ENCODE measurements at regions not wholly inside any gene's neighbourhood (a gene's known extent, or its start where the extent isn't known, plus 50 kb on each side); places are given as distances from the start of the nearest gene placed in this dataset.
"Not testable (repeated sequence)": the region's sequence is repeated elsewhere in the genome, so short reads cannot be mapped to it uniquely, and the experiment has no call there.

DNA sequence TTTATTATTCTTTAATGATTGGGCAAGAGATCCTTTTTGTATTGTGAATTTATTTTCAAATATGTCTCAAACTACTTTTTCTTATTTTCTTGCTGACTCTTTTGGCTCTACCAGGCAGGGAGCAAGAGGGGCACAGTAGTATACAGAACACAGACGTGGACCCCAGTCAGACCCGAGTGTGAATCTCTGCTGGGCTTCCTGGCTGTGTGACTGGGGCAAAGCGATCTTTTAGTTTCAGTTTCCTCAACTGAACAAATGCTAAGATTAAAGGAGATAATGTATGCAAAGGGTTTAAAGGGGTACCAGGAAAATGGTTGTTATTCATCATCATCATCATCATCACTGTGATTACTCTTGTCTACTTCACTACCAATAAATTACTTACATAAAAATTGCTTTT lies 317.5 kb downstream of the HIVEP2 start:
- no peak overlapping the region for H3K4me3 Mint-ChIP-seq
- no peak for DNase-seq
- CTCF ChIA-PET: interaction anchor here (0.7 to 1.6 kb wide), 2 partner anchors 10 to 12 kb away, joined by 3 to 4 read pairs; no protein-coding TSS in a partner anchor
- H3K27ac Mint-ChIP-seq: no peak overlapping the region
- no peaks in the 10 kb centered on the region for H3K27me3 Mint-ChIP-seq
- H3K4me1 Mint-ChIP-seq: peaks cover 2% of the 10 kb centered on the region
- no peaks in the 10 kb centered on the region for H3K9me3 Mint-ChIP-seq
- H3K36me3 Mint-ChIP-seq (ENCODE audit: low read depth): no peaks in the 10 kb centered on the region
- POLR2A ChIA-PET: no interaction called here

DNA sequence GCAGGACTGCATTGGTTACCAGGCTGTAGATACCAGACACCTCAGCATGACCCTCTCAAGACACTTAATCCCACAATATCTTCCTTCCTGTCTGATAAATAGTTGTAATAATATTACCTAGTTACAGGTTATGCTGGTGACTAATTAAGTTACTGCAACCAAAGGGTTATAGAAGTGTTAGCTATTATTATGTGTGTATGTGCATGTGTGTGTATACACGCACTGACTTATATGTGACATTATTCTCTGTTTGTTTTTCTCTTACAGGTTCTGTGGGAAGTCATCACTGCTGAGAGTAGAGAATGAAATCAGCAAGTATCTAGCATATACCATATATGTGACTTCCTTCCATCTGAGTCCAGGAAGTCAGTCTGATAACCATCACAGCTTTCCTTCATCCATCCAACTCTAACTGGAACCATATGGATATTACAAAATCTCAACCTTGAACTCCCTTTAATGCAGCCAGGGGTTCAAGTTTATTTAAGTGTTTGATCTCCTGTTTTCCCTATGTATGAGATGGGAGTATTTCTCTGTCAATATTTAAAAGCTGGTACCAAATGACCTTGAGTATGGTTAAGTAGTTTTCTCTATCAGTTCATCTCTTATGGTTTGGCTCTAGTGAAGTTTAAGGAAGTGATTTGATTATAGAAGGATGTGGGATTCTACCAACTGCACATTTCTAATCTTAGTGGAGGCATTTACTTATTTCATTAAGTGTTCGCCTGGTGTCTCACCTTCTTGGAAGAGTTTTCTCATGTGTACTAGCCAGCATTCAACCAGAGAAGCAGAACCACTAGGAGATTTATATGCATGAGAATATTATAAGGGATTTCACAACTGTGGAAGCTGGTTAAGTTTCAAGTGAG lies 313.2 kb downstream of the HIVEP2 start:
- Mint-ChIP-seq H3K27me3 (no peaks in the 10 kb centered on the region), H3K4me3 (no peak overlapping the region), H3K27ac (no peak overlapping the region), H3K36me3 (ENCODE audit: low read depth) (no peaks in the 10 kb centered on the region), H3K9me3 (no peaks in the 10 kb centered on the region), H3K4me1 (peaks cover 2% of the 10 kb centered on the region)
- POLR2A ChIA-PET: no interaction called here
- DNase-seq: no peak
- CTCF ChIA-PET: no interaction called here

DNA sequence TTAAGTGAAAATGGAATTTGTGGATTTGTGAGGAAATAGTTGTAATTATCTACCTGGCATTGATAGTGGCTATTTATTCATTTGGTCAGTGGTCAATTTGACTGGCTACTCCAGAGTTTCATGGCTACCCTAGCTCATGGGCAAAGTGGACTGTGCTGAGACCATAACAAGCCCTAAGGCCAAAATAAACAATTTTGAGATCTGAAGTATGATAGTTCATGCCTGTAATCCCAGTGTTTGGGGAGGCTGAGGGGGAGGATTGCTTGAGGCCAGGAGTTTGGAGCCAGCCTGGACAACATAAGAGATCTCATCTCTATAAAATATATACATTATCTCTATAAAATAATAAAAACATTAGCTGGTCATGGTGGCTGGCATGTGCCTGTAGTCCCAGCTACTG lies 311.7 kb downstream of the HIVEP2 start:
- no peak overlapping the region for H3K27ac Mint-ChIP-seq
- no peak for DNase-seq
- no peaks in the 10 kb centered on the region for H3K9me3 Mint-ChIP-seq
- H3K4me1 Mint-ChIP-seq: peaks cover 2% of the 10 kb centered on the region
- CTCF ChIA-PET: no interaction called here
- no peak overlapping the region for H3K4me3 Mint-ChIP-seq
- no peaks in the 10 kb centered on the region for H3K36me3 Mint-ChIP-seq (ENCODE audit: low read depth)
- H3K27me3 Mint-ChIP-seq: no peaks in the 10 kb centered on the region
- POLR2A ChIA-PET: interaction anchor here (0.6 kb wide), 1 partner anchor 625 kb away, joined by 3 read pairs; no protein-coding TSS in a partner anchor

DNA sequence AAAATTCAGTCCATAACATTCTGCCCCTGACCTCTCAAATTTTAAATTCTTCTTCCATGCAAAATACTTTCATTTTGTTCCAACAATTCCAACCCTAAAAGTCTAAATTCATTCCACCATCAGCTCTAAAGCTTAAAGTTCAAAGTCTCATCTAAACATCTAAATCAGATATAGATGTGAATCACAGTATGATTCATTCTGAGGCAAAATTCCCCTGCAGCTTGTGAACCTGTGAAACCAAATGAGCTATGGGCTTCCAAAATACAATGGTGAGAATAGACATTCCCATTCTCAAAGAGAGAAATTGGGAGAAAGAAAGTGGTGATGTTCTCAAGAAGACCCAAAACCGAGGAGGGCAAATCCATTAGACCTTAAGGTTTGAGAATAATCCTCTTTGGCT lies 309.8 kb downstream of the HIVEP2 start:
- H3K9me3 Mint-ChIP-seq: no peaks in the 10 kb centered on the region
- CTCF ChIA-PET: interaction anchor here (1.0 kb wide), 1 partner anchor 77 kb away, joined by 3 read pairs; no protein-coding TSS in a partner anchor
- H3K27me3 Mint-ChIP-seq: no peaks in the 10 kb centered on the region
- H3K4me1 Mint-ChIP-seq: peaks cover 2% of the 10 kb centered on the region
- H3K36me3 Mint-ChIP-seq (ENCODE audit: low read depth): no peaks in the 10 kb centered on the region
- no peak overlapping the region for H3K4me3 Mint-ChIP-seq
- no peak overlapping the region for H3K27ac Mint-ChIP-seq
- POLR2A ChIA-PET: no interaction called here
- no peak for DNase-seq

DNA sequence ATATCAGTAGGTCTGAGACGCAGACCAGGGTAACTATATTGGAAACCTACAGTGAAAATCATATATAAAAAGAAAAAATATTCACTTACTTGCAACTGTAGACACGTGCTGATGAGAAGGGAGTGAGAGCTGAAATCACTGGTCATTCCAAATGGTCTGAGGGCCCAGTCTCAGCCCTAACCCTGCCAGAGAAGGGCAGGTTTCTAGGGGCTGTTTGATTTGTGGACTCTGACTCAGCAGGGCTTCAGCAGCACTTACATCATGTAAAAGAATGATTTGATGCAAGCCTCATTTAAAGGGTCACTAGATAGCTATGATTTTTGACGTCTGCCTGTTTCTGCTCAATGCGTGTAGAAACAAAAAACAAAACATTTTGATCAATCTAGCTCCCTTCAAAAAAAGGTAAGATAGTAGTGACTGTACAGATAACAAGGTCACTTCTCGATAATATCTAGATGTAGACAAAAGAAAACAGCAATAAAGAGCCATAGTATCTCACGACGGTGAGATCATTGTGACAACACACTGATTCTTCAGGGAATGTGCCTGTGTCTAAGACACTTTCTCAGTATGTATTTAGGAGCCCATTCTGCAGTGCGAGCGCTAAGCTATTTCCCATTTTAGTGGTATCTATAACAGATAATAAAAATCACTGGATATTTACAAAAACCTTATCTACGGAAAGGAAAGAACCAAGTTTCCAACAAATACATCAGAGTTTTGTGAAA lies 307.2 kb downstream of the HIVEP2 start:
- ChIA-PET POLR2A (no interaction called here), CTCF (no interaction called here)
- H3K4me3 Mint-ChIP-seq: no peak overlapping the region
- no peaks in the 10 kb centered on the region for H3K9me3 Mint-ChIP-seq
- H3K27ac Mint-ChIP-seq: no peak overlapping the region
- no peaks in the 10 kb centered on the region for H3K27me3 Mint-ChIP-seq
- no peaks in the 10 kb centered on the region for H3K36me3 Mint-ChIP-seq (ENCODE audit: low read depth)
- no peaks in the 10 kb centered on the region for H3K4me1 Mint-ChIP-seq
- no peak for DNase-seq

DNA sequence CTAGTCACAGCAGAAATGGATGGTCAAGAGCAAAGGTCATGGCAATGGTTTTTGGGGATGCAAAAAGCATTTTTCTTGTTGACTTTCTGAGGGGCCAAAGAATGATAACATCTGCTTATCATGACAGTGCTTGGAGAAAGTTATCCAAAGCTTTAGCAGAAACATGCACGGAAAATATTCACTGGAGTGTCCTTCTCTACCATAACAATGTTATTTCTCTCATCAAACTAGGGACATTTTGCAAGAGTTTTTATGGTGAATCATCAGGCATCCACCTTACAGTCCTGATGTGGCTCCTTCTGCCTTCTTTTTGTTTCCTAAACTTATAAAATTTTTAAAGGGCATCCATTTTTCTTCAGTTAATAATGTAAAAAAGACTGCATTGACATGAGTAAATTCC lies 302.3 kb downstream of the HIVEP2 start:
- ChIA-PET POLR2A (no interaction called here), CTCF (no interaction called here)
- Mint-ChIP-seq H3K27ac (no peak overlapping the region), H3K9me3 (no peaks in the 10 kb centered on the region), H3K36me3 (ENCODE audit: low read depth) (no peaks in the 10 kb centered on the region), H3K4me3 (no peak overlapping the region), H3K27me3 (peaks cover 3% of the 10 kb centered on the region), H3K4me1 (no peaks in the 10 kb centered on the region)
- no peak for DNase-seq

DNA sequence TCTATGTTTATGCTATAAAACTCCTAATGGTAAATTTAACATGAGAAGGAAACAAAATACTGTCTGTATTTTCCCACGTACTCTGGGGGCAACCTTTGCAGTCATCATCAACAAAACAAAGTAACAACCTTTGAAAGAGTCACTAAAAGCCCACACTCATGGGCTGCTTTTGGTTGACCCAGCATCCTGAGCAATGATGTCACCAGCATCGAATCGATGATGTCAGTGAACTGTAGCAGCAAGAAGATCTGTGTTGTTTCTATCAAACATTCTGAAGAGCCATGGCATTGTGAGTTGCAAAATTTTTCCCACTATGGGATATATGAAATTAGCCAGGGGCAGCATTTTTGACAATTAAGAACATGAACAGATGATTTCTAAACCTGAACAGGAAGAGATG lies 300.1 kb downstream of the HIVEP2 start:
- Mint-ChIP-seq H3K36me3 (ENCODE audit: low read depth) (no peaks in the 10 kb centered on the region), H3K27ac (no peak overlapping the region), H3K4me3 (no peak overlapping the region), H3K4me1 (no peaks in the 10 kb centered on the region), H3K9me3 (no peaks in the 10 kb centered on the region), H3K27me3 (peaks cover 8% of the 10 kb centered on the region)
- no peak for DNase-seq
- CTCF ChIA-PET: no interaction called here
- POLR2A ChIA-PET: no interaction called here

DNA sequence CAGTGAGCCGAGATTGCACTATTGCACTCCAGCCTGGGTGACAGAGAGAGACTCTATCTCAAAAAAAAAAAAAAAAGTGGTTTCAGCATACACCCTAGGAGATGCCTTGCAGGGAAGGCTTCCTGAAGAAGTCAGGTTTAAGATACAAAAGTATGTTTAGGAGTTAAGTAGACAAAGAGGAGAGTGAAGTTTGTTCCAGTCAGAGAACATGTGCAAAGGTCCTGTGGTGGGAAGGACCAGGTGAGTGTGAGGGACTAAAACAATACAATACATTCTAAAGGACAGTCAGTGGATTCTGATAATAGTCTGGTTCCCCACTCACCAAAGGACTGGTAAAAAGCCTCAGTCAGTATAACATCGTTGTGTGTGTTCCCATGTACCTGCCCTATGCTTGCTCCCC lies 299.3 kb downstream of the HIVEP2 start:
- no peak overlapping the region for H3K27ac Mint-ChIP-seq
- POLR2A ChIA-PET: no interaction called here
- no peak overlapping the region for H3K4me3 Mint-ChIP-seq
- no peaks in the 10 kb centered on the region for H3K4me1 Mint-ChIP-seq
- H3K36me3 Mint-ChIP-seq (ENCODE audit: low read depth): no peaks in the 10 kb centered on the region
- H3K27me3 Mint-ChIP-seq: peaks cover 8% of the 10 kb centered on the region
- no peaks in the 10 kb centered on the region for H3K9me3 Mint-ChIP-seq
- CTCF ChIA-PET: interaction anchor here (1.3 kb wide), 1 partner anchor 15 kb away, joined by 3 read pairs; no protein-coding TSS in a partner anchor
- no peak for DNase-seq

DNA sequence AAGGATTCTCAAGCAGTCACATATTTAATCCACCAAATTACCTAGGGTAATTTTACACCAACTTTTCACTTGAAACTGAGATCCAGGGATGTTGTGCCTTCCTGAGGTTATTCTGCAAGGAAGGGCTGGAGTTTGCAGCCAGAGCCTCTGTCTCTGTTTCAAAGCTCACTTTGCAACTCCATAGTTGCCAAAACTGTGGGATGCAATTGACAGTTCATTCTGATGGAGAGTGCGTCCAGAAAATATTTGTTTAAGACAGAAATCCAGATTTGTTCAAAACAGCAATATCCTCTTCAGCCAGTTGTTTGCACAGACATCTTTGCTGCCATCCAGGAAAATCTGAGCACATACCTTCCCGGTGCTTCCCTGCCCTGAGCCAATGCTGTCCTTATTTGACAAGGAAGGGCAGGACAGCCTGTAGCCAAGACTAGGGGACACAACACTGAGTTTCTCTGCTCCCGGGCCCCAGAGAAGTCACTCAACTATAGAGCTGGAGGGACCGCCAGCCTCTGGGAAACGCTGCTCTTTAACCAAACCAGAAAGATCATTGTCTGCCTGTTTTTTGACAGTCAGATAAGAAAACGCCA lies 297.4 kb downstream of the HIVEP2 start:
- ChIA-PET CTCF (no interaction called here), POLR2A (no interaction called here)
- H3K9me3 Mint-ChIP-seq: no peaks in the 10 kb centered on the region
- H3K27me3 Mint-ChIP-seq: peaks cover 8% of the 10 kb centered on the region
- H3K4me3 Mint-ChIP-seq: no peak overlapping the region
- no peaks in the 10 kb centered on the region for H3K36me3 Mint-ChIP-seq (ENCODE audit: low read depth)
- DNase-seq: no peak
- no peaks in the 10 kb centered on the region for H3K4me1 Mint-ChIP-seq
- H3K27ac Mint-ChIP-seq: no peak overlapping the region

DNA sequence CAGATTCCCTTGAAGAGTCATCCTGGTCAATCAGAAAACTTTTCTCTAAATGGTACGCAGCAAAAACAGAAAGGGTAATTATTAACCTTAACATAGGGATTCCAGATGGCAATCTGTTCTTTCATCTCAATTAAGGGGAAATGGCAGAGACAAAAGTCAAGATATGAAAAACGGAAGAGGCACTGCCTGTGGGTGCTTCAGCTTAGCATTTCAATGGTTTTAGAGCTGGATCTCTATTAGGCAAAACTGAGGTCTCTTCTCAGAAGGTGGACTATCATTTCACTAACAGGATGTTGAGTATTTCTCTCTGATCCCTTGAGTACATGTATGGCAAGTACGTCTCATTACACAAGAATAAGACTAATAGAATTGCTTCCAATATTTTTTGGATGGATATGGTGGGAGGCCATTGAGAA lies 296.9 kb downstream of the HIVEP2 start:
- CTCF ChIA-PET: no interaction called here
- no peak overlapping the region for H3K27ac Mint-ChIP-seq

DNA sequence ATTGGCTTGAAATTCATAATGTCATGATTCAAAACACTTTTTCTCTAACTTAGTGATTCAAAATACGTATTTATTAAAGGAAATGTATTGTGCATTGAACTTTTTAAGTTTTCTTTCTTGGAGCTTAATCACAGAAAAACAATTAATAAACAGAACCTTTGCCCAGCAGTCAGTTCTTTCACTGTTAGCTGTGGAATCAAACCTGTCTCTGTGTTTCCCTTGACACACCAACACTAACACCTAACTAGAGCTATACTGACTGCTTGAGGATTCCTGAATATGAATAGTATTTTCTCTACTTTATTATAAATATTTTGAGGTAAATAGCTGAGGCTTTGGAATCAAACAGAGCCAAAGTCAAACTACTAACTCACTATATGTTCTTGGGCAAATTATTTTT lies 296.4 kb downstream of the HIVEP2 start:
- Mint-ChIP-seq H3K27me3 (peaks cover 8% of the 10 kb centered on the region), H3K9me3 (no peaks in the 10 kb centered on the region), H3K27ac (no peak overlapping the region), H3K36me3 (ENCODE audit: low read depth) (no peaks in the 10 kb centered on the region), H3K4me1 (no peaks in the 10 kb centered on the region), H3K4me3 (no peak overlapping the region)
- ChIA-PET POLR2A (no interaction called here), CTCF (no interaction called here)
- DNase-seq: no peak

More for the DNA sequence above, 296.9 kb downstream of the HIVEP2 start:
- Mint-ChIP-seq H3K4me3 (no peak overlapping the region), H3K27me3 (peaks cover 8% of the 10 kb centered on the region), H3K4me1 (no peaks in the 10 kb centered on the region), H3K9me3 (no peaks in the 10 kb centered on the region), H3K36me3 (ENCODE audit: low read depth) (no peaks in the 10 kb centered on the region)
- DNase-seq: no peak
- POLR2A ChIA-PET: no interaction called here

DNA sequence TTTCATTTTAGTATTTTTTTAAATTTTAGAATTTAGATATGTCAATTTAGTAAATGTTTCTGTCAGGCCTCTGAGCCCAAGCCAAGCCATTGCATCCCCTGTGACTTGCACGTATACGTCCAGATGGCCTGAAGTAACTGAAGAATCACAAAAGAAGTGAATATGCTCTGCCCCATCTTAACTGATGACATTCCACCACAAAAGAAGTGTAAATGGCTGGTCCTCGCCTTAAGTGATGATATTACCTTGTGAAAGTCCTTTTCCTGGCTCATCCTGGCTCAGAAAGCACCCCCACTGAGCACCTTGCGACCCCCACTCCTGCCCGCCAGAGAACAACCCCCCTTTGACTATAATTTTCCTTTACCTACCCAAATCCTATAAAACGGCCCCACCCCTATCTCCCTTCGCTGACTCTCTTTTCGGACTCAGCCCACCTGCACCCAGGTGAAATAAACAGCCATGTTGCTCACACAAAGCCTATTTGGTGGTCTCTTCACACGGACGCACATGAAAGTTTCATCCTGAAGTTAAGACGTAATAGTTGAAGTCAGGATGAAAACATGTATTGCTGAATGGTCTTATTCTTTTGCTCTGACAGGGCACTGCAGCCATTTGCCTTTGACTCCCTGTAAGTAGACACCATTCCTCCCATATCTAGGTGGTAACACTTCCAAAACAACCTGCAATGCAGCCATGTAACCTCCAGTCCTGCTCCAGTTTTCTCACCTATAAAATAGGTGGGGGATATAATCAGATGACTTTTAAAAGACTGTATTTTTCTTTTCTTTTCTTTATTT lies 295.3 kb downstream of the HIVEP2 start:
- H3K4me3 Mint-ChIP-seq; H3K4me1 Mint-ChIP-seq; H3K36me3 Mint-ChIP-seq (ENCODE audit: low read depth); H3K27me3 Mint-ChIP-seq; H3K9me3 Mint-ChIP-seq; DNase-seq; H3K27ac Mint-ChIP-seq: not testable (repeated sequence)
- CTCF ChIA-PET: interaction anchor here (0.8 kb wide), 1 partner anchor 731 kb away, joined by 3 read pairs; no protein-coding TSS in a partner anchor
- POLR2A ChIA-PET: interaction anchor here (0.7 kb wide), 1 partner anchor 49 kb away, joined by 3 read pairs; no protein-coding TSS in a partner anchor

DNA sequence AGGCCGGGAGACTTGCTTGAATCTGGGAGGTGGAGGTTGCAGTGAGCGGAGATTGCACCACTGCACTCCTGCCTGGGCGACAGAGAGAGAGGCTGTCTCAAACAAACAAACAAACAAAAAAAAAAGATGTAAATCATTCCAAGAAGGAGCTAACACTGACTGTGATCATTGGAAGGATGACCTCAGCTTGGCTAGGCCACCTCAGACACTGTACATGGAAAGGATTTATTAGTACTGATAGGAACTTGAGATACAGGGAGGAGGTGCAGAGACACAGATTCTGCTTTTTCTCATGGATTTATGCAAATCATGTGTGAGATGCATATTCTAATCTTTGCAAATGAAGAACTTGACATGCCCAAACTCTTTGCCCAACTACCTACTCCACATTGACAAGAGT lies 293.6 kb downstream of the HIVEP2 start:
- CTCF ChIA-PET: no interaction called here
- Mint-ChIP-seq H3K27ac (no peak overlapping the region), H3K9me3 (no peaks in the 10 kb centered on the region), H3K36me3 (ENCODE audit: low read depth) (no peaks in the 10 kb centered on the region), H3K27me3 (peaks cover 8% of the 10 kb centered on the region), H3K4me1 (no peaks in the 10 kb centered on the region), H3K4me3 (no peak overlapping the region)
- no peak for DNase-seq
- POLR2A ChIA-PET: no interaction called here
